Effector CD4-positive, alpha-beta T cell (primary cell): ENCODE measurements at regions not wholly inside any gene's neighbourhood (a gene's known extent, or its start where the extent isn't known, plus 50 kb on each side); places are given as distances from the start of the nearest gene placed in this dataset.

ENCODE experiments used
- DNase-seq: peaks from one replicate; pipeline ENCODE4 v3.0.0-alpha.2; 2020

- DNase-seq: no peak
These were observed 246.5 kb upstream of the C1orf174 start for GRCh38 chr1:4146614-4147013.

GRCh38 chr1:4147509-4147908 lies 247.4 kb upstream of the C1orf174 start:
- DNase-seq: no peak

GRCh38 chr1:4149281-4149680 lies 249.2 kb upstream of the C1orf174 start:
- no peak for DNase-seq

- DNase-seq: no peak
These were observed 249.8 kb upstream of the C1orf174 start for GRCh38 chr1:4149831-4150230.

- DNase-seq: no peak
These were observed 250.2 kb upstream of the C1orf174 start for GRCh38 chr1:4150262-4150661.

GRCh38 chr1:4152266-4152665 lies 252.2 kb upstream of the C1orf174 start:
- DNase-seq: no peak

GRCh38 chr1:4153571-4153970 lies 253.5 kb upstream of the C1orf174 start:
- DNase-seq: no peak

GRCh38 chr1:4156241-4156973 lies 256.3 kb upstream of the C1orf174 start:
- no peak for DNase-seq

- DNase-seq: no peak
These were observed 260.1 kb upstream of the C1orf174 start for GRCh38 chr1:4160181-4160580.

- no peak for DNase-seq
These were observed 261.4 kb upstream of the C1orf174 start for GRCh38 chr1:4161366-4162006.

- DNase-seq: no peak
These were observed 264.9 kb upstream of the C1orf174 start for GRCh38 chr1:4164965-4165364.

GRCh38 chr1:4165686-4166300 lies 265.7 kb upstream of the C1orf174 start:
- no peak for DNase-seq

GRCh38 chr1:4166713-4167112 lies 266.6 kb upstream of the C1orf174 start:
- DNase-seq: no peak

GRCh38 chr1:4169991-4170390 lies 269.9 kb upstream of the C1orf174 start:
- DNase-seq: no peak

GRCh38 chr1:4170548-4171340 lies 270.7 kb upstream of the C1orf174 start:
- DNase-seq: no peak

GRCh38 chr1:4171480-4172450 lies 271.7 kb upstream of the C1orf174 start:
- DNase-seq: no peak

GRCh38 chr1:4172644-4173599 lies 272.9 kb upstream of the C1orf174 start:
- no peak for DNase-seq

GRCh38 chr1:4173731-4174130 lies 273.7 kb upstream of the C1orf174 start:
- DNase-seq: no peak

GRCh38 chr1:4174291-4175200 lies 274.5 kb upstream of the C1orf174 start:
- DNase-seq: no peak
